ENCODE measurements at regions not wholly inside any gene's neighbourhood (a gene's known extent, or its start where the extent isn't known, plus 50 kb on each side); places are given as distances from the start of the nearest gene placed in this dataset.

GRCh38 chr4:159512348-159512747 lies 409.5 kb downstream of the RAPGEF2 start:
- no peaks in the 10 kb centered on the region for H3K9me2 ChIP-seq (replicated peaks; ENCODE audit: insufficient read depth, low read length)
- H3K27ac ChIP-seq (ENCODE audit: low read length) = no peak overlapping the region
- no peaks in the 10 kb centered on the region for H3K79me2 ChIP-seq (ENCODE audit: low read length)
- H3K27me3 ChIP-seq (ENCODE audit: low read length) = no peaks in the 10 kb centered on the region
- H3K4me2 ChIP-seq (ENCODE audit: low read depth, low read length, poor library complexity, severe bottlenecking) = no peak overlapping the region
- 0 out of 2 replicates have a peak, but pooled peaks cover 5% of the 10 kb centered on the region for H3K9me3 ChIP-seq (ENCODE audit: low read length)
- no peaks in the 10 kb centered on the region for H3K36me3 ChIP-seq (ENCODE audit: insufficient read depth, low read length)
- no peaks in the 10 kb centered on the region for H4K20me1 ChIP-seq (ENCODE audit: insufficient read depth, low read depth, low read length)
- DNase-seq = no peak
- H3K4me1 ChIP-seq (ENCODE audit: low read length) = no peaks in the 10 kb centered on the region
- no peak overlapping the region for H2AFZ ChIP-seq (ENCODE audit: low read length)
- H3K9ac ChIP-seq (ENCODE audit: low read length) = no peak overlapping the region
- no peak overlapping the region for H3K4me3 ChIP-seq (ENCODE audit: low read length)

GRCh38 chr4:159515314-159516025 lies 412.6 kb downstream of the RAPGEF2 start:
- no peaks in the 10 kb centered on the region for H3K36me3 ChIP-seq (ENCODE audit: insufficient read depth, low read length)
- H3K4me3 ChIP-seq (ENCODE audit: low read length) = no peak overlapping the region
- no peaks in the 10 kb centered on the region for H3K9me2 ChIP-seq (replicated peaks; ENCODE audit: insufficient read depth, low read length)
- no peaks in the 10 kb centered on the region for H3K27me3 ChIP-seq (ENCODE audit: low read length)
- no peak overlapping the region for H2AFZ ChIP-seq (ENCODE audit: low read length)
- H3K27ac ChIP-seq (ENCODE audit: low read length) = no peak overlapping the region
- H3K9me3 ChIP-seq (ENCODE audit: low read length) = 0 out of 2 replicates have a peak, but pooled peaks cover 5% of the 10 kb centered on the region
- H3K4me2 ChIP-seq (ENCODE audit: low read depth, low read length, poor library complexity, severe bottlenecking) = no peak overlapping the region
- H3K4me1 ChIP-seq (ENCODE audit: low read length) = no peaks in the 10 kb centered on the region
- no peaks in the 10 kb centered on the region for H4K20me1 ChIP-seq (ENCODE audit: insufficient read depth, low read depth, low read length)
- H3K9ac ChIP-seq (ENCODE audit: low read length) = no peak overlapping the region
- no peak for DNase-seq
- no peaks in the 10 kb centered on the region for H3K79me2 ChIP-seq (ENCODE audit: low read length)

GRCh38 chr4:159516556-159517140 lies 413.8 kb downstream of the RAPGEF2 start:
- Histone ChIP-seq H3K9me2 (replicated peaks; ENCODE audit: insufficient read depth, low read length) (no peaks in the 10 kb centered on the region), H3K27me3 (ENCODE audit: low read length) (no peaks in the 10 kb centered on the region), H3K4me3 (ENCODE audit: low read length) (no peak overlapping the region), H4K20me1 (ENCODE audit: insufficient read depth, low read depth, low read length) (no peaks in the 10 kb centered on the region), H2AFZ (ENCODE audit: low read length) (no peak overlapping the region), H3K36me3 (ENCODE audit: insufficient read depth, low read length) (no peaks in the 10 kb centered on the region), H3K79me2 (ENCODE audit: low read length) (no peaks in the 10 kb centered on the region), H3K9ac (ENCODE audit: low read length) (no peak overlapping the region), H3K4me2 (ENCODE audit: low read depth, low read length, poor library complexity, severe bottlenecking) (no peak overlapping the region), H3K9me3 (ENCODE audit: low read length) (0 out of 2 replicates have a peak, but pooled peaks cover 5% of the 10 kb centered on the region), H3K4me1 (ENCODE audit: low read length) (no peaks in the 10 kb centered on the region), H3K27ac (ENCODE audit: low read length) (no peak overlapping the region)
- no peak for DNase-seq

- Histone ChIP-seq H3K4me2 (ENCODE audit: low read depth, low read length, poor library complexity, severe bottlenecking) (no peak overlapping the region), H2AFZ (ENCODE audit: low read length) (no peak overlapping the region), H3K79me2 (ENCODE audit: low read length) (no peaks in the 10 kb centered on the region)
These were observed 417.2 kb downstream of the RAPGEF2 start for GRCh38 chr4:159520074-159520473.

GRCh38 chr4:159526172-159526571 lies 423.3 kb downstream of the RAPGEF2 start:
- no peak for DNase-seq
- no peaks in the 10 kb centered on the region for H3K79me2 ChIP-seq (ENCODE audit: low read length)
- peaks cover 5% of the 10 kb centered on the region; the same call in 1 of the 2 replicates for H3K9me3 ChIP-seq (ENCODE audit: low read length)
- H4K20me1 ChIP-seq (ENCODE audit: insufficient read depth, low read depth, low read length) = no peaks in the 10 kb centered on the region
- H3K4me2 ChIP-seq (ENCODE audit: low read depth, low read length, poor library complexity, severe bottlenecking) = no peak overlapping the region
- H3K36me3 ChIP-seq (ENCODE audit: insufficient read depth, low read length) = no peaks in the 10 kb centered on the region
- no peak overlapping the region for H2AFZ ChIP-seq (ENCODE audit: low read length)
- H3K4me3 ChIP-seq (ENCODE audit: low read length) = no peak overlapping the region
- no peaks in the 10 kb centered on the region for H3K27me3 ChIP-seq (ENCODE audit: low read length)
- H3K4me1 ChIP-seq (ENCODE audit: low read length) = no peaks in the 10 kb centered on the region
- no peaks in the 10 kb centered on the region for H3K9me2 ChIP-seq (replicated peaks; ENCODE audit: insufficient read depth, low read length)
- H3K27ac ChIP-seq (ENCODE audit: low read length) = no peak overlapping the region
- H3K9ac ChIP-seq (ENCODE audit: low read length) = no peak overlapping the region

More at GRCh38 chr4:159520074-159520473, 417.2 kb downstream of the RAPGEF2 start:
- Histone ChIP-seq H3K36me3 (ENCODE audit: insufficient read depth, low read length) (no peaks in the 10 kb centered on the region), H3K4me1 (ENCODE audit: low read length) (no peaks in the 10 kb centered on the region), H3K27me3 (ENCODE audit: low read length) (no peaks in the 10 kb centered on the region), H3K9me3 (ENCODE audit: low read length) (0 out of 2 replicates have a peak, but pooled peaks cover 5% of the 10 kb centered on the region), H3K27ac (ENCODE audit: low read length) (no peak overlapping the region), H3K4me3 (ENCODE audit: low read length) (no peak overlapping the region), H4K20me1 (ENCODE audit: insufficient read depth, low read depth, low read length) (no peaks in the 10 kb centered on the region), H3K9me2 (replicated peaks; ENCODE audit: insufficient read depth, low read length) (no peaks in the 10 kb centered on the region), H3K9ac (ENCODE audit: low read length) (no peak overlapping the region)
- no peak for DNase-seq

GRCh38 chr4:159534655-159535054 lies 431.8 kb downstream of the RAPGEF2 start:
- no peak overlapping the region for H3K4me2 ChIP-seq (ENCODE audit: low read depth, low read length, poor library complexity, severe bottlenecking)
- no peak overlapping the region for H3K9ac ChIP-seq (ENCODE audit: low read length)
- DNase-seq = no peak
- H3K9me3 ChIP-seq (ENCODE audit: low read length) = peaks cover 19% of the 10 kb centered on the region
- H3K4me3 ChIP-seq (ENCODE audit: low read length) = no peak overlapping the region
- H3K27me3 ChIP-seq (ENCODE audit: low read length) = no peaks in the 10 kb centered on the region
- no peaks in the 10 kb centered on the region for H3K36me3 ChIP-seq (ENCODE audit: insufficient read depth, low read length)
- no peaks in the 10 kb centered on the region for H3K4me1 ChIP-seq (ENCODE audit: low read length)
- H4K20me1 ChIP-seq (ENCODE audit: insufficient read depth, low read depth, low read length) = no peaks in the 10 kb centered on the region
- no peak overlapping the region for H3K27ac ChIP-seq (ENCODE audit: low read length)
- no peaks in the 10 kb centered on the region for H3K79me2 ChIP-seq (ENCODE audit: low read length)
- no peaks in the 10 kb centered on the region for H3K9me2 ChIP-seq (replicated peaks; ENCODE audit: insufficient read depth, low read length)
- H2AFZ ChIP-seq (ENCODE audit: low read length) = no peak overlapping the region

- Histone ChIP-seq H3K9ac (ENCODE audit: low read length) (no peak overlapping the region), H3K4me3 (ENCODE audit: low read length) (no peak overlapping the region), H3K4me1 (ENCODE audit: low read length) (no peaks in the 10 kb centered on the region), H4K20me1 (ENCODE audit: insufficient read depth, low read depth, low read length) (no peaks in the 10 kb centered on the region), H3K79me2 (ENCODE audit: low read length) (no peaks in the 10 kb centered on the region), H2AFZ (ENCODE audit: low read length) (no peak overlapping the region), H3K9me2 (replicated peaks; ENCODE audit: insufficient read depth, low read length) (no peaks in the 10 kb centered on the region), H3K36me3 (ENCODE audit: insufficient read depth, low read length) (no peaks in the 10 kb centered on the region), H3K27ac (ENCODE audit: low read length) (no peak overlapping the region), H3K27me3 (ENCODE audit: low read length) (no peaks in the 10 kb centered on the region), H3K4me2 (ENCODE audit: low read depth, low read length, poor library complexity, severe bottlenecking) (no peak overlapping the region), H3K9me3 (ENCODE audit: low read length) (peaks cover 19% of the 10 kb centered on the region)
- no peak for DNase-seq
These were observed 435.7 kb downstream of the RAPGEF2 start for GRCh38 chr4:159538556-159538955.

GRCh38 chr4:159540038-159540437 lies 437.2 kb downstream of the RAPGEF2 start:
- no peaks in the 10 kb centered on the region for H3K79me2 ChIP-seq (ENCODE audit: low read length)
- H3K4me3 ChIP-seq (ENCODE audit: low read length) = no peak overlapping the region
- H3K4me2 ChIP-seq (ENCODE audit: low read depth, low read length, poor library complexity, severe bottlenecking) = no peak overlapping the region
- no peaks in the 10 kb centered on the region for H3K9me2 ChIP-seq (replicated peaks; ENCODE audit: insufficient read depth, low read length)
- H3K9me3 ChIP-seq (ENCODE audit: low read length) = peaks cover 17% of the 10 kb centered on the region
- no peak overlapping the region for H2AFZ ChIP-seq (ENCODE audit: low read length)
- H3K9ac ChIP-seq (ENCODE audit: low read length) = no peak overlapping the region
- no peaks in the 10 kb centered on the region for H3K36me3 ChIP-seq (ENCODE audit: insufficient read depth, low read length)
- no peaks in the 10 kb centered on the region for H3K27me3 ChIP-seq (ENCODE audit: low read length)
- DNase-seq = no peak
- H4K20me1 ChIP-seq (ENCODE audit: insufficient read depth, low read depth, low read length) = no peaks in the 10 kb centered on the region
- no peak overlapping the region for H3K27ac ChIP-seq (ENCODE audit: low read length)
- H3K4me1 ChIP-seq (ENCODE audit: low read length) = no peaks in the 10 kb centered on the region

Data from Karpas-422 (cell line).